ENCODE measurements at regions not wholly inside any gene's neighbourhood (a gene's known extent, or its start where the extent isn't known, plus 50 kb on each side); places are given as distances from the start of the nearest gene placed in this dataset.

- TF ChIP-seq HDAC2 (IDR thresholded peaks at IDR 0.05; ENCODE audit: borderline replicate concordance in 1 of 2, low read depth in 2 of 2, low read length in 2 of 2) = no peak
- TF ChIP-seq FOSL1 (IDR thresholded peaks at IDR 0.05; ENCODE audit: insufficient read depth, low read depth, low read length) = no peak
- TF ChIP-seq JUN (IDR thresholded peaks at IDR 0.05; ENCODE audit: low read depth, low read length) = no peak
- TF ChIP-seq POLR2A (IDR thresholded peaks at IDR 0.05; ENCODE audit: control extremely low read depth in 1 of 2, low read depth in 2 of 2, low read length in 2 of 2) = no peak
- no peak for TF ChIP-seq CTCF (IDR thresholded peaks at IDR 0.05; ENCODE audit: control extremely low read depth in 1 of 3, insufficient read depth in 1 of 3, low read depth in 1 of 3, low read length in 3 of 3)
- no peak for TF ChIP-seq YY1 (IDR thresholded peaks at IDR 0.05; ENCODE audit: low read depth, low read length)
- no peak for TF ChIP-seq ZNF274 (IDR thresholded peaks at IDR 0.05; ENCODE audit: borderline replicate concordance, extremely low read depth, low read length)
- no peak for TF ChIP-seq EZH2 (IDR thresholded peaks at IDR 0.05; ENCODE audit: low read depth, low read length, severe bottlenecking)
- TF ChIP-seq POLR2AphosphoS5 (IDR thresholded peaks at IDR 0.05; ENCODE audit: low read depth, low read length) = no peak
- no peak for TF ChIP-seq CTBP2 (IDR thresholded peaks at IDR 0.05; ENCODE audit: borderline replicate concordance, insufficient read depth, insufficient read length, low read length)
- no peak for TF ChIP-seq RAD21 (IDR thresholded peaks at IDR 0.05 in 1 of 2, conservative IDR thresholded peaks at IDR 0.05 in 1 of 2; ENCODE audit: low read depth in 2 of 2, low read length in 2 of 2)
These were observed 262.9 kb upstream of the AUTS2 start for GRCh38 chr7:69335331-69335730.

All from H1 (cell line).